Head of caudate nucleus (tissue), 42 donors: ENCODE measurements at regions not wholly inside any gene's neighbourhood (a gene's known extent, or its start where the extent isn't known, plus 50 kb on each side); places are given as distances from the start of the nearest gene placed in this dataset.

Source experiments
- DNase-seq, 42 donors: peaks; one replicate each; pipeline versions ENCODE4 v3.0.0 to v3.0.0-alpha.2; 2020 to 2021; ENCODE audit warnings: mixed read lengths in 7 of 42
- intact Hi-C: fragments of 100-400 bp; cut with DNase I; formaldehyde crosslinking; loops from one replicate; pipeline ENCODE4 v1.15.0; 2022

DNA sequence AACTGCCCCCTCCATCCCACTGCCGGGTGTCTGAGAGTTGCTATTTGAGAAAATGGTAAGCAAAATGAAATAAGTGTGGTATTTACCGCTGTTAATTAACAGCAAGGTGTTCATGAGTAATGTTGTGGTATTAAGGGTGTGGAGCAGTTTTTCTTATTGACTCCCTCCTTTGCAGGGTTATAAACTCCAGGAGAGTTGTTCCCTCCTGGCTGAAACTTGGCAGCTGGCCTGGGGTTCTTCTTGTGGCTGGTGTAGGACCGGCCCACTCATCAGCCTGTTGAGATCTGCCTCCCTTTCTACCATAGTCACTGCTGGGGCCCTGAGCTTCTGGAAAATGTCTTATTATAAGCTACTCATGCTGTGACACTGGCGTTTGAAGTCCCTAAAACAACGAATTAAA, 128.6 kb downstream of the SOX9 start:
- DNase-seq: no peak
- intact Hi-C loops: no loop called here

DNA sequence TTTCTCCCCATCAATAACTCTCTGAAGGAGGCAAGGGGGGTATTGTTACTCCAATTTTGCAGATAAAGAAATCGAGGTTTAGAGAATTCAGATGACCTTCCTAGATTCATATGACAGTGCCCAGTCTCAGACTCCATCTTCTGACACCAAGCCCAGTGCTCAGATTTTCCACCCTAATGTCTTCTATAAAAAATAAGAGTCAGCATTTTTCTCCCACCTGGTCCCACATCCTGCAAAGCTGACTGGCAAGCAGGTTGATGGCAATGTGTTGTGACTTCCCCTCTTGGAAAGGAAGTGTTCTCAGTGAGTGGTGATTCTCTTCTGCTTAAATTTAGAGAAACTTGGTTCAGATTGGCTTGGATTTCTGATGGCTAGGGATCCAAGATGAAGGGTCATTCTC, 129.4 kb downstream of the SOX9 start:
- DNase-seq: no peak
- intact Hi-C loops: no loop called here

DNA sequence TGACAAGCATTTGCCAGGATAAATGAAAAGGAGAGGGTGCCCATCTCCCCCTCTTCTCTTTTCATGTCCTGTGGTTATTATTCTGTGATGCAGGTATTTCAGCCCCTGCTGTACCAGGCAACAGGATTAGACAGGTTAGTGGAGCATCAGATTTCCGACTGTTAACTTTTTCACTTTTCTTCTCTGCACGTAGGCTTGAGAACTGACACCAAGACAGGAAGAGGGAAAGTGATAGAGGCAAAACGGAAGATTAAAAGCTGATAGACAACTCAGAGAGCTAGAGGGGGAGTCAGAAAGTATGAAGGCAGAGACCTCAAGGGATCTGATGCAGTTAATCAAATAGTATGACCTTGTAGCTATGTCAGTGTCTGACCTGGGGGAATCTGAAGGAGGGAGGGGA, 132.8 kb downstream of the SOX9 start:
- no peak for DNase-seq
- intact Hi-C loops: no loop called here

DNA sequence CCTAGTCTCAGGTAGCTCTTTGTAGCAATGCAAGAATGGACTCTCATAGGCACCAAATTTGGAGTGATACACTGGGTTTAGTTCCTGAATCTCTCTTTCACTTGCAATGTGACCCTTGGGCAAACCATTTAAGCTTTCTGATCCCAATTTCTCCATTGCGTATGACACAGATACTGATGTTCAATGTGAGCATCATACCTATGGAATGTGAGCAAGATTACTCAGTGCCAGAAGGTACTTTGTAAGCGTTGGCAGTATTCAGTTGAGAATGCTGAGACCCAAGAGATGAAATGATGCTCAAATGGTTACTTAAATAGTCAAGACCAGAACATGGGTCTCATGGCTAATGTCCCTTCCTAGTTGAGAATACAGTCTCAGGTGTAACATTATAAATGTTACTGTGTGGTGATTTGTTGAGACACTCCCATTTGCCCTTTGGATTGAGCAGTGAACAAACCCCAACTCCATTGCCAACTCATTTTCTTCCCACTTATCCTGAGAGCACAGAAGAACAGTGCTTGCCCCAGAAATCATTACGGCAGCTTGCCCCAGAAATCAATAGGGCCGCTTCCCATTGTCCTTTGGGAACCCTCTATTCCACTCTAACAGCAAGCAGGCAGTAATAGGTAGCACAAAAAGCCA, 134.1 kb downstream of the SOX9 start:
- intact Hi-C loops: no loop called here
- DNase-seq: no peak

DNA sequence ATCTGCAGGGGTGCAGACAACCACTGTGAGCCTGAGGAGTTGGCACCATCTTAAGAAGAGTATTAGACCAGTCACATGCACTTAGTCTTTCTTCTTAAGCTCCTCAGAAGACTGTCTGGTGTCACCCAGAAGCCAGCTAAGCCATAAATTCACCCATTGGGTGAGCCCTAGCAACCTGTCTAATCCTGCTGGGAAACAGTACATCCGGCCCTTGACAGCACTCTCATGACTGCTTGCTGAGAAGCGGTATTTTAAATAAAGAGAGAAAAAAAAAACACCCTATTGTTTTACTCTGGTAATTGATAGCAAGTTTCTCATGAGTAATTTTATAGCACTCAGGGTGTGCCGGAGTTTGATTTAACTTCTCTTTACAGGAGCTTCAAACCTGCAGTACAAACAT, 134.7 kb downstream of the SOX9 start:
- DNase-seq: peak in 1 of 42 donors; percentile 18
- intact Hi-C loops: no loop called here

DNA sequence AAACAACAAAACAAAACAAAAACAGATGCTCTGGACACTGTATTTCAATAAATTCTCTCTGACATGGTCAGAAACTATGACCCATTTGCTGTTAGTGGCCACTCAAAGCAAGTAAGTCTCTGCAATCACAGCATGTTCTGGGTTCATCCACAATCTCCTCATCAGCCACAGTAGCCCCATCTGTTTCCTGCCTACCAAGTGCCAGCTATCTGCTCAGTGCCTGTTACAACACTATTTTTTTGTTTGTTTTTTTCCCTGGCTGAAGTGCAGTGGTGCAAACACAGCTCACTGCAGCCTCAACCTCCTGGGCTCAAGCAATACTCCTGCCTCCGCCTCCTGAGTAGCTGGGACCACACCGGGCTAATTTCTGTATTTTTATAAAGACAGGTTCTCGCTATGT, 137.9 kb downstream of the SOX9 start:
- DNase-seq: no peak
- intact Hi-C loops: no loop called here

DNA sequence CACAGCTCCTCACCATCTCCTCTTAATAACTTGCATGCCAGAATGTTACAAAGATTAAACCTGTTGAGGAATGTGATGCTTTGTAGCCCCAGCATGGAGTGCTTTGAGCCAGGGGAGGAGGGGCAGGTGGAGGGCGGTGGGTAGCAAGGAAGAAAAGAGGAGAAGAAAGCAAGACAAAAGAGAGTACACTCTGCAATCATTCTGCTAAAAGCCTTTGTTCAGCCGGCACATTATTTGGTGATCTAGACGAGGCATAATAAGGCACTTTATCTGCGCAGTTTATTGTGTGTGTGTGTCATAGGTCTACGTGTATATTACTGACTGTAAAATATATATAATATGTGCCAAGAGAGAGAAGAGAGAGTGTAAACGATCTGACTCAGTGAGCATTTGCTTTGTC, 139.1 kb downstream of the SOX9 start:
- no peak for DNase-seq
- intact Hi-C loops: no loop called here

DNA sequence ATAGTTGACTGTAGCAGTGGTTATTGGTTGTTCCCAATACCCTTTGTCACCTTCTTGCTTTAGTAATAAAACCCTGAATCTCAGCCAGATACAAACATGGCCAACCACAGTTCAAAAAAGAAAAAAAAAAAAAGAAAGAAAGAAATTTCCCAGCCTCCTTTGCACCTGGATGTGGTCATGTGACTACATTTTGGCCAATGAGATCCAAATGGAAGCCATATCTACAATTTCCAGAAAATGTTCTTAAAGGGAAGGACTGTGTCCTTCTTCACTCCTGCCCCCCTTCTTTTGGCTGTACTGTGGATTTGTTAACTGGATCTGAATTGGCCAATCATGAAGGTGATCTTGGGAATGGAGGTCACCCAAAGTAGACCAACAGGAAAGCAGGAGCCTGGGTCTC, 141.9 kb downstream of the SOX9 start:
- no peak for DNase-seq
- intact Hi-C loops: no loop called here

DNA sequence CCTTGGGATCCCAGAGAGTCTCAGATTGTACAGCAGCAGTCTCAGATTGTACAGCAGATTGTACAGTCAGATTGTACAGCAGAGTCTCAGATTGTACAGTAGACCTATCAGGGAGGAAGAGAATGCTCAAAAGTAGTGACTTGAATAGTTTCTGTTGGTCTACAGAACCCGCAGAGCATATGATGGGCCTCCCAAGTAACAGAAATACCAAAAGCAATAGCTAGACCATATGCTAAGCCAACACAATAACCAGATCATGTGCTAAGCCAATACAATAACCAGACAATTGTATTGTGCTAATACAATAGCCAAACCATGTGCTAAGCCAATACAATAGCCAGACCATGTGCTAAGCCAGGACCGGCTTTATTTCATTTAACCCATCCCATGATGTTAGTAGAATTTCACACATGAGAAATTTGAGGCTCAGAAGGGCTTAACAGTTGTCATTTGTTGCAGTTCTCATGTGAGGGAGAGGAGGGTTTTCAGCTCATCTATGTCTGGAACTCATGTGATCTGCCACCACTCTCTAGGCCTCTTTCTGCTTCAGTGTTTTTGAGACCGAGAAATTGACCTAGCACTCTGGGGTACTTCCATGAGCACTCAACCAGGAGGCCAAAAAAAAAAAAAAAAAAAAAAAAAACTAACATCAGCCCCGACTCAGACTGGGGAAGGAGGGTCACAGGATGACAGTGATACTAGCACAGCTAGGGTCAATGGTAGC, 144.0 kb downstream of the SOX9 start:
- intact Hi-C loops: no loop called here
- DNase-seq: no peak

DNA sequence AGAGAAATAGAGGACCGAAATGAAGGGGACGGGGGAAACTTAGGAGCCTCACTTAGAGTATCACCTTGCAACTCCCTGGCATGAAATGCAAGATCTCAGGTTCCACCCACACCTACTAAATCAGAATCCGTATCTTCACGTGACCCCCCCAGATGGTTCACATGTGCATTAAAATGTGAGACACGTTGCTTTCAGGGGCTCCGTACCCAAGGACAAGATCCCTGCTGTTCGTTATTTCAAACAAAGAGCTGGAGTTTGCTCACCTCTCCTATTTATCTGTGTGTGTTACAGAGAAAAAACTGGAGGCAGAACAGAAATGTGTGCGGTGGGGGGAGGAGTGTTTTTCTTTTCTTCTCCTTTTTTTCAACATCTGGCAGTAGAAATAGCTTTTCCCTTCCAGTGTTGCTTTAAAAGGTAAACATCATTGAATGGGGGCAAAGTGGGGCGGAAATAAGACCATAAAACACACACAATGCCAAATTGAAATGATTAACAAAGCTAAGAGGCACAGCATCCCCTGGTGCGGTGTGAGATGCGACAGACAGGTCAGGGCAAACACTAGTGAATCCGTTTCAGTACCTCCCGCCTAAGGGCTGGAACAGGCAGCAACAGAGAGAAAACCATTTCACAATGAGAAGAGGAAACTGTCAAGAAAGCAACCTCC, 145.4 kb downstream of the SOX9 start:
- intact Hi-C loops: no loop called here
- peak in 15 of 42 donors; percentile 1 to 55 (median 19) for DNase-seq

DNA sequence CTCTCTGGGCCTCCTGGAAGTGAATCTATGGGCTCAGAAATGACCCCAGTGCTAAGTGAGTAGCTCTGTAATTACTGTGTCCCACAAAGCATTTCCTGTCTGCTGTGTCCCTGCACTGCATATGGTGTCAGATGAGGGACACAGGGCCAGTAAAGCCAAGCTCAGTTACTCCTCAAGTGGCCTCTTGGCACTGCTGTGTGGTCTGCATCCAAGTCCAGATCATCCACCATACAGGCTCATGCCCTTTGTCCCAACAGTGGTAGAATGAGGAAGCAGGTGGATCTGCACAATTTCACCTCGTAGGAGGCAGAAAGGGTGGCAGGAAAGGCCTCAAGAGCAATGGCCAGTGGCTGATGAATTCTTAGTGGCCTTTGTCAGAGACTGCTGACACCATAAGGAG, 146.8 kb downstream of the SOX9 start:
- no peak for DNase-seq
- intact Hi-C loops: no loop called here

DNA sequence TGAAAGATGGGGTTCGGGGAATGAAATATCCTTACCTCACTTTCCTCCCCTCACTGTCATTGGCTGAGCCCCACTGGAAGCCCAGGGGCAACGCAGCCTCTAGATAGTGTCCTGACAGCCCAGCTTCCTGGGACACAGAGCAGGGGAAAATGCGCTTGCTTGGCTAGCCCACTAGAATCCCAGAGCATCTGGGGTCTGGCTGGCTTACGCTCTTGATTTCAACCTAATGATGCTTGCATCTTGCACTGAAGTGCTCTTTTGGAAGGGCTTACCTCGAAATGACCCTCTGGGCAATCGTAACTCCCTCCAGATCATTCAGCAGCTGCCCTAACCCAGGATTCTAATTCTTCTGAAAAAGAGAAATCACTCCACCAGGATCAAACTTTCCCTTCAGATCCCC, 147.6 kb downstream of the SOX9 start:
- no peak for DNase-seq
- intact Hi-C loops: no loop called here

DNA sequence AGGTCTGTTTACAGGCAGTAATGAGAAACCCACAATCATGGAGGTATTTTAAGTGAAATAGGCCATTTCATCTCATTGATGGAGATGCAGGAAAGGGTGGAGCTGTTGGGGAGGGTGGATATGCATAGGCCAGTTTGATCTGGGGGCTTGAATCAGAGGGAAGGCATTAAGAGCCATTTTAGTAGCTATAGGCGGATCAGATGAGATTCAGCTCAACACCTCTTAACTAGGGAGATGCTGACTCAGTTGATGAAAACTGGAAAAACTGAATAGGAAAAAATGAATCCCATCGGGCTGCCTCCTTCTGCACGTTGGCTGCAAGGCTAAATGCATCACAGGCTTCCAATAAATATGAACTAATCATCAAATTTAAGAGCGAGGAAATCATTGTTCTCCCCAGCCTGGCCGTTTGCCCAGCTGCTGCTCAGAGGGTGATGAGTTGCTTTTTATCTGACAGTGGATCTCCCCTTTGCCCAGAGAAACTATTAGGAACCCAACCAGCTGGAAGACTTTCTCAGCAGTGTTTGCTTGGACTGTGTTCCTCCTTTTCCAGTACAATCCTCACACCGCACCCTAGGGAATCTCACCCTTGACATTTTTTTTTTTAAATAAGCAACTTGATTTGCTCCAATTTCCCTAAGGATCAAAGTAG, 149.6 kb downstream of the SOX9 start:
- intact Hi-C loops: no loop called here

DNA sequence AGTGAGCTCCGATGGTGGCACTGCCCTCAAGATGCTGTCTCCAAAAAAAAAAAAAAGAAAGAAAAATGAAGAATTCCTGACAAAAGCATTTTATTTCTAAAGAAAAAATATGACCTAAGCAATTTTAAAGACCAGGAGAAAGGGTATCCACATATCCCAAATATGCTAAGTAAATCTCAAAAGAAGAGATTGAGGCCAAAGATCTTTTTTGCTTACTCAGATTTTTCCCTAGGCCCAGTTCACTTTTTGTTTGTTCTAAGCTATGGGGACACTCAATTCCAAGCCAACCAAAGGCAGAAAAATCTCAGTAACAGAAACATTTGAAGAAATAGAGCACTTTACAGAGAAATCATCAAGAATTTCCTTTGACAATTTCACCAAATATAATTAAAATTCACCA, 150.8 kb downstream of the SOX9 start:
- no peak for DNase-seq

More for the DNA sequence above, 149.6 kb downstream of the SOX9 start:
- DNase-seq: peak in 2 of 42 donors; percentile 2 to 43

DNA sequence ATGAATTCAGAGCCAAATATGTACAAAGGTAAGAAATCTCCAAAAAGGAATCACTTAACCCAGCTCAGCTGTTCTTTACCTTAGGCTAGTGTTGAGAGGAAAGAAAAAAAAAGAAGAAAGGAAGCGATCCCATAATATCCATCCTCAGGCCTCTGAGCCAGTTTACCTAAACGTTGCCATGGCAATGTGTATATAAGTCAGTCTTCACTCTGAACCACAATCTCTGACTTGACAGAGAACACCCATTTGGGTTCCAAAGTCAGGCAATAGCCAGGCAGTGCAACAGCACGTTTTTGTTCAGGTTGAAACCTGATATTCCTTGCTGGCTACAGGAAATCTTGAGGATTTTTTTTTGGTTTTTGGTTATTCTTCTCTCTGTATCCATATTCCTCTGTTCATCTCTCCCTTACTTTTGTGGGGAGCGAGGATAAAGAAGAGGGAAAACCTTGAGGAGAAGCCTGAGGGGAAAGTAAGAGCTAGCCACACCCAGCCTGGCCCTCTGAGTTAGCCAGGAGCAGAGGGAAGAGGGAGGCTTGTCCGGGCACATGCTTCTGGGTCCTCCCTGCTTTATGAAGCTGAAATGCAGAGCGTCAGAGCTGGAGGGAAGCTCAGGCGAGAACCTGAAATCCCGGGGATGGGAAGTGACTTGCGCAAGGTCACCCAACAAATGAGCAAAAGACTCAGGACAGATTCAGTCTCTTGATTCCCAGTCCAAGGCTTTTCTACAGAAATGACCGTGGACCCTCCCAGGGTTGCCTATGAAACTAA, 152.7 kb downstream of the SOX9 start:
- no peak for DNase-seq
- intact Hi-C loops: no loop called here

More for the DNA sequence above, 150.8 kb downstream of the SOX9 start:
- intact Hi-C loops: no loop called here

DNA sequence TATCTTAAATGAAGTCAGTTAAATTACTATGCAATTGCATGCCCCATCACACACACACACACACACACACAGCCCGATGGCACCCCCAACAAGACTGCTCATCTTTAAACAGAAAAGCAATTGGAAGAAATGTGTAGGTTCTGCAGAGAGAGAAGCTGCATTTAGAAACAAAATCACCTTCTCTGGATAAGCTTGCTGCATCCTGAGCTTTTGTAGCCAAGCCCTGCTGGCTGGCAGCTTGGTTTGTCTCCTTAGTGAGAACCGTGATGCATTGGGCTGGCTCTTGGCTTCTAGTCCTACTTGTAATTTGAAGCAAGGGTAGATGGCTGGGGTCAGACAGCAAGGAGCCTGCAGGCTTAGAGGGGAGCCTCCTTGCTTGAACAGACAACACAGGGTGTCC, 153.8 kb downstream of the SOX9 start:
- intact Hi-C loops: no loop called here
- no peak for DNase-seq

DNA sequence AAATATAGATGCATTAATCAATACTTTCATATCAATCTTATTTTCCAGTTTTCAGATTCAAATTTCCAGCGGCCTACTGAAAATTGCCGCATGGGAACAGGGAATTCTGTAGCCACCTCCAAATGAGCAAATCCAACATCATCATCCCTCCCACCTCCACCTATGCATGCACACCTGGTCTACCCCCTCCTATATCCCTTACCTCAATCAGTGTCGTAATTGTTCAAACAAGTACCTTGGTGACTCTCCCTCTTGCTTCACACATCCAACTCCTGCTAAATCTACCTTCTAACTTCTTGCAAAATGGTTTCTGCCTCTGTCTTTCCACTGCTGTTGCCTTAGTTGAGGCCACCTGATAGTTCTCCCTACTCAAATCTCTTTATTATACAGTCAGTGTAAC, 160.1 kb downstream of the SOX9 start:
- intact Hi-C loops: loop anchor here (10.0 kb wide), 1 partner anchor 64 kb away; no protein-coding TSS in a partner anchor
- no peak for DNase-seq

DNA sequence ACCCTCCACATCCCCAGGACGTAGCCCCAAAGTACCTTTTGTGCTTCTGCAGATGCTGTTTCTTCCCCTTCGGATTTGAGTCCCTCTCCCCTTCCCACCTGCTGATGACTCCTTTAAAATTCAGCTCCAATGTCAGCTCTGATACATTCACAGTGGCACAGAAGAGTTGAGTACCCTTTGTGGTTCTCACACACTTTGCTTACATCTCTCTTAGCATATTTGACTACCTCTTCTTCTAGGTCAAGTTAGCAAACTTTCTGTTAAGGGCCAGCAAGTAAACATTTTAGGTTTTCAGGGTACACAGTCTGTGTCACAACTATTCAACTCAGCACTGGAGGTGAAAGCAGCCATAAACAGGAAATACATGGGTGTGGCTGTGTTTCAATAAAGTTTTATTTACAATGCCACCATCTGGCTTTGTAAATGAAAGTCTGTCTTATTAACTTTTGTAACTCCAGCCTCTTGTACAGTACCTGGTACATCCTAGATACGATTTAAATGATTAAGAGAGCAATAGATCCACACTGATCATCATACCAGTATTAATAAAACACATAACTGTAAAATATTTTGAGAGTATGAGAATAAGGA, 161.7 kb downstream of the SOX9 start:
- intact Hi-C loops: loop anchor here (10.0 kb wide), 1 partner anchor 62 kb away; no protein-coding TSS in a partner anchor
- DNase-seq: no peak

DNA sequence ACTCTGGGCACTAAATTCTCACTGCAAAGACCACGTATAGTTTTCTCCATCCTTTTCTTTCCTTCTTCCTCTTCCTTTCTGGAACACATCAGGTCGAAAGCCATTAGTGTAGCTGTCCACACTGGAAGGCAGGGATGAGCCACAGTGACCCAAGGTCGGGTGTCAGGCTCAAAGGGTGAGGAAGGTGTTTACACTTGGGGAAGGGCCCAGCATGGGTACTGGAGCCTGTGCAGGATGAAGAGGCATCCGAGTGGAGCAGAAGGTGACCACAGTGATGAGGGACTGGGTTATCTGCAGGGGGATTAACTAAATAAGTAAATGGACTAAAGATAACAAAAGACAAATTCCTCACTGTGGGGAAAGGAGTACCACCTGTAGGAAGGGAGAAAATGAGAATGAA, 164.0 kb downstream of the SOX9 start:
- no peak for DNase-seq

More for the DNA sequence above, 164.0 kb downstream of the SOX9 start:
- intact Hi-C loops: loop anchor here (10.0 kb wide), 1 partner anchor 60 kb away; no protein-coding TSS in a partner anchor
